ENCODE measurements at regions not wholly inside any gene's neighbourhood (a gene's known extent, or its start where the extent isn't known, plus 50 kb on each side); places are given as distances from the start of the nearest gene placed in this dataset.
A peak's percentile ranks its signal among the peaks of the same experiment; 100 is the strongest.
"Not testable (repeated sequence)": the region's sequence is repeated elsewhere in the genome, so short reads cannot be mapped to it uniquely, and the experiment has no call there.

DNA sequence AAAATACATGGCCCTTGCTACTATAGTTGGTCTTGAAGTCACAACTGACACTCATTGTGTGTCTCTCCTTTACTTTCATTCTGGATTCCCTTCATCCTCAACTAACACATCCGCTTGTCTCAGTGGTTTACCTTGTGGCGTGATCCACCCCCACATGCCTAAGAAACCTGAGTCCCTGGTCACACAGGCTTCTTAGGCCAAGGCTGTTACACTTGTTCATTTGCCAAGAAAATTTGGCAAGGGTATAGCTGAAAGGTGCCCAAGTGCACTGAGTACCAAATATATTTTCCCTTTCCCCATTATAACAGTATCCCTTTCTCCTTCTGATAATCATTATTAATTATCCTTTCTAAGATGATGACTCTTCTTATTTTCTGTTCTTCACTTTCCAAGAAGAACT is 207.6 kb upstream of the STAC start:
- Histone ChIP-seq H3K27ac (no peak overlapping the region), H3K9me3 (no peaks in the 10 kb centered on the region), H3K27me3 (replicated peaks; ENCODE audit: insufficient read depth) (no peaks in the 10 kb centered on the region), H3K4me3 (no peak overlapping the region), H3K36me3 (no peaks in the 10 kb centered on the region), H3K4me1 (replicated peaks) (no peaks in the 10 kb centered on the region)
- TF ChIP-seq POLR2AphosphoS5 (IDR thresholded peaks at IDR 0.05) (peak; percentile 18), POLR2A (IDR thresholded peaks at IDR 0.05) (no peak)
- TF ChIP-seq, protein P1, sequence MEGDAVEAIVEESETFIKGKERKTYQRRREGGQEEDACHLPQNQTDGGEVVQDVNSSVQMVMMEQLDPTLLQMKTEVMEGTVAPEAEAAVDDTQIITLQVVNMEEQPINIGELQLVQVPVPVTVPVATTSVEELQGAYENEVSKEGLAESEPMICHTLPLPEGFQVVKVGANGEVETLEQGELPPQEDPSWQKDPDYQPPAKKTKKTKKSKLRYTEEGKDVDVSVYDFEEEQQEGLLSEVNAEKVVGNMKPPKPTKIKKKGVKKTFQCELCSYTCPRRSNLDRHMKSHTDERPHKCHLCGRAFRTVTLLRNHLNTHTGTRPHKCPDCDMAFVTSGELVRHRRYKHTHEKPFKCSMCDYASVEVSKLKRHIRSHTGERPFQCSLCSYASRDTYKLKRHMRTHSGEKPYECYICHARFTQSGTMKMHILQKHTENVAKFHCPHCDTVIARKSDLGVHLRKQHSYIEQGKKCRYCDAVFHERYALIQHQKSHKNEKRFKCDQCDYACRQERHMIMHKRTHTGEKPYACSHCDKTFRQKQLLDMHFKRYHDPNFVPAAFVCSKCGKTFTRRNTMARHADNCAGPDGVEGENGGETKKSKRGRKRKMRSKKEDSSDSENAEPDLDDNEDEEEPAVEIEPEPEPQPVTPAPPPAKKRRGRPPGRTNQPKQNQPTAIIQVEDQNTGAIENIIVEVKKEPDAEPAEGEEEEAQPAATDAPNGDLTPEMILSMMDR (IDR thresholded peaks at IDR 0.05) = no peak
- 46% methylated on average over 2 of the region's 2 CpGs for WGBS
- no peak for DNase-seq (ENCODE audit: low spot score)
- intact Hi-C loops (cut with DNase I) = no loop called here

- no peak overlapping the region for H3K27ac ChIP-seq
- intact Hi-C loops (cut with DNase I) = no loop called here
- H3K36me3 ChIP-seq = no peaks in the 10 kb centered on the region
- WGBS = 93% methylated on average over 2 of the region's 2 CpGs
- H3K4me1 ChIP-seq (replicated peaks) = no peaks in the 10 kb centered on the region
- no peak overlapping the region for H3K4me3 ChIP-seq
- TF ChIP-seq, protein P1 (IDR thresholded peaks at IDR 0.05) = no peak
- no peak for TF ChIP-seq POLR2A (IDR thresholded peaks at IDR 0.05)
- no peak for TF ChIP-seq POLR2AphosphoS5 (IDR thresholded peaks at IDR 0.05)
- no peaks in the 10 kb centered on the region for H3K27me3 ChIP-seq (replicated peaks; ENCODE audit: insufficient read depth)
- DNase-seq (ENCODE audit: low spot score) = no peak
- no peaks in the 10 kb centered on the region for H3K9me3 ChIP-seq
Measured at GRCh38 chr3:36175113-36175812, 205.0 kb upstream of the STAC start.

DNA sequence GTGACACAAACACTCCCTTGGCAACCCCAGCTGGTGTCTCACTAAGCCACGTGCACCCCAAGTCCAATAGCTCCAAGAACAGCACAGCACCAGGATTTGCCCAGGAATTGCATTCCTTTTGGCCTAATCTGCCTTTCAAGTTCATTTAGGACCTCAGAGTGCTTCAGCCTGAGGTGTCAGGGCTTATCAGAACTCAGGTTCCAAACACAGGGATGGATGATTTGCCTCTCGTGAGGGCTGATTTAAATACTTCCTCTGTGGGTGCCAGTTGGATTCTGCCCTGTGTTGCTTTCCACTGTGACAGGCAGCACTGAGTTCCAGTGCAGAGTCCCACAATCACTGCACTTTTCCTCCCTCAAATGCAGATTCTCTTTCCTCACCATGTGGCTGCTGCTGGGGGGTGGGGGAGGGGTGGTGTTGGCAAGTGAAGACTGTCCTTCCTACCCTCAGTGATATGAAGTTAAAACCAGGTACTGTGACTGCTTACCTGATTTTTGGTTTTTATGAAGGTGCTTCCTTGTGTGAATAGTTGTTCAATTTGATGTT is 204.3 kb upstream of the STAC start:
- intact Hi-C loops (cut with DNase I) = no loop called here
- Histone ChIP-seq H3K36me3 (no peaks in the 10 kb centered on the region), H3K27ac (no peak overlapping the region), H3K4me1 (replicated peaks) (no peaks in the 10 kb centered on the region), H3K27me3 (replicated peaks; ENCODE audit: insufficient read depth) (no peaks in the 10 kb centered on the region), H3K9me3 (no peaks in the 10 kb centered on the region), H3K4me3 (no peak overlapping the region)
- DNase-seq (ENCODE audit: low spot score) = no peak
- 51% methylated on average over 2 of the region's 2 CpGs for WGBS
- TF ChIP-seq, protein P1 (IDR thresholded peaks at IDR 0.05) = no peak
- TF ChIP-seq POLR2AphosphoS5 (IDR thresholded peaks at IDR 0.05) (no peak), POLR2A (IDR thresholded peaks at IDR 0.05) (no peak)

DNA sequence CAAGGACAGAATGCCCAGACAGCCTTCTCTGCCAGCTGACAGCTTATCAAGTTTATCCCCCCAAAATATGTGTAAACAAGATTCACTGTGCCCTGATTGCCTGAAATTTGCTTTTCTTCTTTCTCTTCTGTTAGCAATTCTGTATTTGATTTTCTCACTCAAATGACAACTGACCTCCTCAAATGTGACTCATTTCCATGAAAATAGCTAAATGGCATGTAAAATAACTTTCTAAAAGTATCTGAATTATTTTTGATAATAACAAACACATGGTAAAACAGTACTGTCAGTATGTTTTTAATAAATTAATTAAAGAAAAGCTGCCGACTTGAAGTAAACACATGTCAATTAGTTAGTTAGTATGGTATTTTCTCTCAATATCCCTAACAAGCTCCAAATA is 202.3 kb upstream of the STAC start:
- Histone ChIP-seq H3K4me3 (no peak overlapping the region), H3K27ac (no peak overlapping the region), H3K4me1 (replicated peaks) (no peaks in the 10 kb centered on the region), H3K9me3 (no peaks in the 10 kb centered on the region), H3K27me3 (replicated peaks; ENCODE audit: insufficient read depth) (no peaks in the 10 kb centered on the region), H3K36me3 (no peaks in the 10 kb centered on the region)
- DNase-seq (ENCODE audit: low spot score) = no peak
- WGBS = 67% methylated on average over 1 of the region's 1 CpG
- no peak for TF ChIP-seq POLR2A (IDR thresholded peaks at IDR 0.05)
- TF ChIP-seq, protein P1 (IDR thresholded peaks at IDR 0.05) = no peak
- TF ChIP-seq POLR2AphosphoS5 (IDR thresholded peaks at IDR 0.05) = no peak
- intact Hi-C loops (cut with DNase I) = no loop called here

DNA sequence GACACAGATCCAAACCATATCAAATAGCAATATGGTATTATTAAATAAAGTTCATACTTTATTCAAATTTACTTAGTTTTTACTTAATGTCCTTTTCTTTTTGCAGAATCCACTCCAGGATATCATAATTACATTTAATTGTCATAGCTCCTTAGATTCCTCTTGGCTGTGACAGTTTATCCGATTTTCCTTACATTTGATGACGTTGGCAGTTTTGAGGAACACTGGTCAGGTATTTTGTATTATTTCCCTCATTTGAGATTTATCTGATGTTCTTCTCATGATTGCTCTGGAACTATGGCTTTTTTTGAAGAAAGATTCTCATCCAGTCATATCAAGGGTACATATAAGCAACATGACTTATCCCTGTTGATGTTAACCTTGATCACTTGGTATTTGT is 198.3 kb upstream of the STAC start:
- TF ChIP-seq, protein P1 (IDR thresholded peaks at IDR 0.05) = no peak
- TF ChIP-seq POLR2AphosphoS5 (IDR thresholded peaks at IDR 0.05) (no peak), POLR2A (IDR thresholded peaks at IDR 0.05) (no peak)
- no peaks in the 10 kb centered on the region for H3K36me3 ChIP-seq
- H3K4me3 ChIP-seq = no peak overlapping the region
- intact Hi-C loops (cut with DNase I) = no loop called here
- H3K4me1 ChIP-seq (replicated peaks) = no peaks in the 10 kb centered on the region
- 67% methylated on average over 2 of the region's 2 CpGs for WGBS
- no peaks in the 10 kb centered on the region for H3K9me3 ChIP-seq
- H3K27me3 ChIP-seq (replicated peaks; ENCODE audit: insufficient read depth) = no peaks in the 10 kb centered on the region
- DNase-seq (ENCODE audit: low spot score) = no peak
- H3K27ac ChIP-seq = no peak overlapping the region

GRCh38 chr3:36187197-36187596 is 193.1 kb upstream of the STAC start:
- DNase-seq (ENCODE audit: low spot score); intact Hi-C loops (cut with DNase I); H3K4me3 ChIP-seq; H3K36me3 ChIP-seq; H3K4me1 ChIP-seq (replicated peaks); H3K27me3 ChIP-seq (replicated peaks; ENCODE audit: insufficient read depth); H3K9me3 ChIP-seq; H3K27ac ChIP-seq: not testable (repeated sequence)
- 37% methylated on average over 2 of the region's 2 CpGs for WGBS
